ENCODE measurements at regions not wholly inside any gene's neighbourhood (a gene's known extent, or its start where the extent isn't known, plus 50 kb on each side); places are given as distances from the start of the nearest gene placed in this dataset.
"Not testable (repeated sequence)": the region's sequence is repeated elsewhere in the genome, so short reads cannot be mapped to it uniquely, and the experiment has no call there.

DNA sequence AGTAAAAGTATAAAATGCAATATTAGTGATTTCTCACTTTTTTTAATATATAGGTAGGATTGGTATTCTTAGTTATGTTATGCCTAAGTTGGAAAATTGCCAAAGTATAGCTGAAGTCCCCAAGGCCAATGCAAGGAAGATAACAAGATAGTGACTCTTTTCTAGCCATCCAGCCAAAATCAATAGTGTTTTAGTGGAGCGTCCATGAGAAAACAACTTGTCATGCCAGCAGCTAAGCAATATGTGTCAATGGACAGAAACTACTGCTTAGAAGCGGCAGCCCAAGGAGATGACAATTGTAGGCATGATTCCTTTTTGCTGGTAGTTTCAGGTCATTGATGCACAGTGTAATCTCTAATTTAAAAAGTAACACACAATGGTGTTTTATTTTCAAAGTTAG, 1444.6 kb downstream of the SUCLG1 start:
- no peak for DNase-seq

- DNase-seq: no peak
Observed at GRCh38 chr2:83006961-83007360, 1452.1 kb downstream of the SUCLG1 start.

DNA sequence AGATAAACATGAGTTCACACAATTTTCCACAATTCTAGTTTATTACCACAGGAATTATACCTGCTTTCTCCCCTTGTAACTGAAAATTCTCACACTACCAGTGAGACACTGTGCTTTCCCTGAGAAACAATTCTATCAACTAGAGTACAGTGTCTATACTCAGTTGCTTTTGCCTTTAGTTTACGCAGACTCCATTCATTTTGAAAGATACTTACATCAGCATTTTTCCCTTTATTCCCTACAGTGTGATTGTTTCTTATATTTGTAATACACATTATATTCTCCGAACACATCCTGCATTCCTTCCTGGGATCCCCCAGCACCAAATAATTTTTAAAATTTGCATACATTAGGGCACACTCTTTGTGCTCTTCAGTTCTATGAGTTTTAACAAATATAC, 1455.5 kb downstream of the SUCLG1 start:
- no peak for DNase-seq

GRCh38 chr2:83002706-83003105, 1456.4 kb downstream of the SUCLG1 start:
- DNase-seq: no peak

DNA sequence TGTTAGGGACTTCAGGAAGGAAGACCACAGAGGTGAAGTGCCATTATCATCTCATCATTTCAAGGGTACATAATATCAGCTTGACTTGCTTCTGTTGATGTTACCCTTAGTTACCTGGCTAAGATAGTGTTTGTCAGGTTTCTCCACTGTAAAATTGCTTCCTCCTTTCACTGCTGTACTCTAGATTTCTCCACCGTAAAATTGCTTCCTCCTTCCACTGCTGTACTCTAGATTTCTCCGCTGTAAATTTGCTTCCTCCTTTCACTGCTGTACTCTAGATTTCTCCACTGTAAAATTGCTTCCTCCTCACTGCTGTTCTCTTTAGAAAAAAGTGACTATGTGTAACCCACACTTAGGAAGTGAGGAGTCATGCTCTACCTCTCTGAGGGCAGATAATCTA, 1460.3 kb downstream of the SUCLG1 start:
- no peak for DNase-seq

DNA sequence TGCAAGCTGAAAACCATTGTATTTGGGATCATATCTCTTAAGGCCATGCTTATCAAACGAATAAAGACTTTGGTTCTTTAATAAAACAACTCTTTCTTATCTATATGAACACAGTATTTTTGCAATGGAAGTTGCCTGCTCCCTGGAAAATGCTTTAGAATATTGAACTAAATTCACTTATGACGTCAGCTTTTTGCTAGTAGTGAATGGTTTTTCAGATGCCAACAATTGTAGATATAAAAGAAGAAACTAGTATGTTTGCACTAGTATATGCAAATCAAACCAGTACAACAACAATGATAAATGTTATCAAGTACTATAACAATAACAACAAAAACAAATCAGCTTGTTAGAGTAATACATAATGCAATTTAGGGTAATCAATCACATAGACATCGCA, 1462.9 kb downstream of the SUCLG1 start:
- DNase-seq: no peak

DNA sequence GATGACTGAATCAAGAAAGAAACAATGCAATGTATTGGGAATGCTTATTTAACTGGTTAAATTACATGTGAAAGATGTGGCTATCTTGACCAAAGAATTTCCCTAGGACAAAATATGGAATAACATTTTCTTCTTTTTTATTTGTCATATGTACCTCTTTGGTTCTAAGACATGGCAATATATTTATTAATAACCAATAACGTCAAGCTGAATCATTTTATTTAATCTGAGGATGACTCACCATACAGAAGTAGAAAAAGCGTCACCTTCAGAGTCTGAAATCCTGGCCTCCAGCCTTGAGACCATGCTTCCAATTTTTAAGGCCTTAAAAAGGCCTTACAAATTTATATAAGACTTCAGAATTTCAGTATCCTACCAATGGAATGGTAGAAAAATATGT, 1464.9 kb downstream of the SUCLG1 start:
- DNase-seq: no peak

DNA sequence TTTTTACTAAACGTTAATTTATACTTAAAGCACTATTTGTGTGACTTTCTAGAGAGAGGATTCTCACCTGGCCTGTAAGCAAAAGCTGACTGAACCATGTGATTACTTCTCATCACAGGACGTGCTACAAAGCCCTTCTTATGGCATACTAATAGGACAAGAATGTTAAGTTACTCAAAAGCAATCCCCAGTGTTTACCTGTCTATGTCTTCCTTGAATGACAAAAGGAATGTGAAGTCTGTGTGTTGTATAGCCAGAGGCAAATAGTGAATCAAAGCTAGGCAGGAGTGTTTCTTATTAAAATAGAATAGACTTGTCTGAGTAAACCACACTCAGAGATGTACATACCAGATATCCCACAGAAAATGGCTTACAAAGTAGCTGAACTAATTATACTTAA, 1465.5 kb downstream of the SUCLG1 start:
- no peak for DNase-seq

DNA sequence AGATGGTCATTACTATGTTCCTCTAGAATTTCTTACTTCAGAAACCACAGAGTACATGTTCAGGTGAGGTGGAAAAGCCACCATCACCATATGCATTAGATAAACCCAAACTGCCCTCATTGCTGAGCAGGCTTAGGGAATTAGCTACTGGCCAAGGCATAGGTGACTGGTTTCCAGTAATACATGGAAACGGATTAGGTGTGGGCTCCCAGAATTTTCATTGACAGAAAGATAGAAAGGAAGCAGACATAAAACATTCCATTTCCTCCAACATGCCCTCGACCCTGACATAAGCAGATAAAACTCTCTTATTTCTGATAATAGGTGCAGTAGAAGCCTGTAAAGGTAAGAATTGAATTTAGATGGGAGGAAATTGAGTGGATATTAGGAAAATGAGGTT, 1466.1 kb downstream of the SUCLG1 start:
- no peak for DNase-seq

DNA sequence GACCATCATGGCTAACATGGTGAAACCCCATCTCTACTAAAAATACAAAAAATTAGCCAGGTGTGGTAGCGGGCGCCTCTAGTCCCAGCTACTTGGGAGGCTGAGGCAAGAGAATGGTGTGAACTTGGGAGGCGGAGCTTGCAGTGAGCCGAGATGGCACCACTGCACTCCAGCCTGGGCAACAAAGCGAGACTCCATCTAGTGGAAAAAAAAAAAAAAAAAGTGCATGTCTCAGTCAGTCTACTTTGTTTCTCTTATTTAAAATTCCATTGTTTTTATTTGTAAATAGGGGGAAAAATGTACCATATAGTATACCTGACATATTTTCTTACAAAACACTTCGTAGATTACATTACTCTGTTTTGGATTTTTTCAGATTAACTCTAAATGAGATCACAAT, 1471.4 kb downstream of the SUCLG1 start:
- not testable (repeated sequence) for DNase-seq

DNA sequence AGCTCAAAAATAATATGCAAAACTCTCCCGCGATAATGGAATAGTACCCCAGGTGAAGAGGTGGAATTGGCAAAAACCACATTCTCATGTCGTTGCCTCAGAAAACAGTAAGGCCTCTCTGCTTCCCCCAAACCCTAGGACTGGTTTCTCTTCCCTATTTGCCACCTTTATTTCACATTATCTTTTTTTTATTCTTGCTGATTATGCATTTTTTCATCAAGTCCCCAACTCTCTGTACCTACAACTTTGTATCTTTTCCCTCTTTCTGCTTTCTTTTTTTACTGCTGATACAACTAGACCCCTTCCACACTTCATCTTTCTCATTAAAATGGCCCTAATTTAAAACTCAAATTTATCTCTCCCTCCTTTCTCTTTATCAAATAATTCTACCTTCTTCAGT, 1472.2 kb downstream of the SUCLG1 start:
- DNase-seq: no peak

DNA sequence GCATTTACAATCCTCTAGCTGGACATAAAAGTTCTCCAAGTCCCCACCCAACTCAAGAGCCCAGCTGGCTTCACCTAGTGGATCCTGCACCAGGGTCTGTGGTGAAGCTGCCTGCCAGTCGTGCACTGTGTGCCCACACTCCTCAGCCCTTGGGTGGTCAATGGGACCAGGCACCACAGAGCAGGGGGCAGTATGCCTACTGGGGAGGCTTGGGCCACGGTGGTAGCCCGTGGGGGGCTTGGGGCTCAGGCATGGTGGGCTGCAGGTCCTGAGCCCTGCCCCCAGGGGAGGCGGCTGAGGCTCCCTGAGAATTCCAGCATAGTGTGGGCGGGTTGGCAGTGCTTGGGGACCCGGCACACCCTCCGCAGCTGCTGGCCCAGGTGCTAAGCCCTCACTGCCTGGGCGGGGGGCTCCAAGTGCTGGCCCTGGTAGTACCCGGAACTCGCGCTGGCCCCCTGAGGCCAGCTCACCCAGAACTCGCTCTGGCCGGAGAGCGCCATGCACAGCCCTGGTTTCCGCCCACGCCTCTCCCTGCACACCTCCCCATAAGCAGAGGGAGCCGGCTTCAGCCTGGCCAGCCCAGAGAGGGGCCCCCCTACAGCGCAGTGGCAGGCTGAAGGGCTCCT, 1473.4 kb downstream of the SUCLG1 start:
- no peak for DNase-seq

DNA sequence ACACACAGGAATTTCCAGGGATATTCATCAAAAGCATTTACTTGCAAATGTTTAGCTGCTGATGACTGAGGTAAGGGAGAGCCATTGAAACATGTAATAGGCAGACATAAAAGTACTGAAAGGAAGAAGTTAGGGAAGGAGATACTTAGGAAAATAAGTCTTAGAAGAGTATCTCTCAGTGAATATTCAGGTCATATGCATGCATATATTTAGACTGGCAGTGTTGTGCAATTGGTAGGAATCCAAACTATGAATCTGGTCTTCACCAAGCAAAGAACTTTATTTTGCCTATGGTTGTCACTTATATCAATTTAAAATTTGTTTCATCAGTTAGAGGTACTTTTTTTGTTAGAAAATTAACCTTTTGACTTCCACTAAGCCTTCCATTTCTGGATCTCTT, 1490.7 kb downstream of the SUCLG1 start:
- no peak for DNase-seq

GRCh38 chr2:82964341-82964740, 1494.7 kb downstream of the SUCLG1 start:
- DNase-seq: no peak

DNA sequence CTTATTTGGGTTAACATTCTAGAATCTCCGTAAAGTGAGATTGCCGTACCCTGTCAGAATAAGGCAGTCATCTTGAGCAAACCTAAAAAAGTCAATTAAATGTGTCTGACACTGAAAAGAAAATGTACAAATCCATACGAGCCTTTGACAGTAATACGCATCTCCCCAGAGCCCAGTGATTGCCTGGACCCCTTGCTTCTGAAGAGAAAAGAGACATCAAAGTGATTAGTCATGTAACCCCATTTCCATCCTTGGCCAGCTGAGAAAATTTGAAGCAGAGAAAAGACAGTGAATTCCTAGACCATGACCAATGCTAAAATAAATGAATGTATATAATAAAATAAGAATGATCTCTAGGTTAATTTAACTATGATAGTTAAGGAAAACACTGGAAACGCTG, 1499.4 kb downstream of the SUCLG1 start:
- DNase-seq: no peak

- DNase-seq: no peak
Observed at GRCh38 chr2:82954868-82955267, 1504.2 kb downstream of the SUCLG1 start.

DNA sequence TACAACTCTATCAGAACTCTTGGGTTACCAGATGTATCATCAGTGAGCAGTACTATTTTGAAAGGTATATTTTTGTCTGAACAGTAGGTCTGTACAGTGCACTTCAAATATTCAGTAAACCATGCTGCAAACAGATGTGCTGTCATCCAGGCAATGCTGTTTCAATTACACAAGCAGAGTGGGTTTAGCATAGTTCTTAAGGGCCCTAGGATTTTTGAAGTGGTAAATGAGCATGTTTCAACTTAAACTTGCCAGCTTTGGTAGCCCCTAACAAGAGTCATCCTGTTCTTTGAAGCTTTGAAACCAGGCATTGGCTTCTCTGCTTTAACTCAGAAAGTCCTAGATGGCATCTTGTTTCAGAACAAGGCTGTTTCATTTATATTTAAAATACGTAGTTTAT, 1519.9 kb downstream of the SUCLG1 start:
- no peak for DNase-seq

DNA sequence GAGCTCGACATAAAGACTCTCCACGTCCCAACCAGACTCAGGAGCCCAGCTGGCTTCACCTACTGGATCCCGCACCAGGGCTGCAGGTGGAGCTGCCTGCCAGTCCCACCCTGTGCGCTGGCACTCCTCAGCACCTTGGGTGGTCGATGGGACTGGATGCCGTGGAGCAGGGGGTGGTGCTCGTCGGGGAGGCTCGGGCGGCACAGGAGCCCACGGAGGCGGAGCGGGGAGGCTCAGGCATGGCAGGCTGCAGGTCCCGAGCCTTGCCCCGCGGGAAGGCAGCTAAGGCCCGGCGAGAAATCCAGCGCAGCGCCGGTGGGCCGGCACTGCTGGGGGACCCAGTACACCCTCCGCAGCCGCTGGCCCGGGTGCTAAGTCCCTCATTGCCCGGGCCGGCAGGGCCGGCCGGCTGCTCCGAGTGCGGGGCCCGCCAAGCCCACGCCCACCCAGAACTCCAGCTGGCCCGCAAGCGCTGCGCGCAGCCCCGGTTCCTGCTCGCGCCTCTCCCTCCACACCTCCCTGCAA, 1520.7 kb downstream of the SUCLG1 start:
- not testable (repeated sequence) for DNase-seq

DNA sequence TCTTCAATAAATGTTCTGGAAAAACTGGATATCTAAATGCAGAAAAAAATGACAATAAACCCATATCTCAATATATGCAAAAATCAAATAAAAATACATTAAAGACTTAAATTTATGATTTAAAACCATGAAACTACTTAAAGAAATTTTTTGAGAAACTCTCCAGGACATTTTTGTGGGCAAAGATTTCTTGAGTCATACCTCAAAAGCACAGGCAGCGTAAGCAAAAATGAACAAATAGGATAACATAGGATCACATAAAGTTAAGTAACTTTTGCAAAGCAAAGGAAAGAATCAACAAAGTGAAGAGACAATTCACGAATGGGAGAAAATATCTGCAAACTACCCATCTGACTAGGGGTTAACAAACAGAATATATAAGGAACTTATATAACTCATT, 1545.5 kb downstream of the SUCLG1 start:
- no peak for DNase-seq

GRCh38 chr2:82896117-82896516, 1563.0 kb downstream of the SUCLG1 start:
- DNase-seq: no peak

DNA sequence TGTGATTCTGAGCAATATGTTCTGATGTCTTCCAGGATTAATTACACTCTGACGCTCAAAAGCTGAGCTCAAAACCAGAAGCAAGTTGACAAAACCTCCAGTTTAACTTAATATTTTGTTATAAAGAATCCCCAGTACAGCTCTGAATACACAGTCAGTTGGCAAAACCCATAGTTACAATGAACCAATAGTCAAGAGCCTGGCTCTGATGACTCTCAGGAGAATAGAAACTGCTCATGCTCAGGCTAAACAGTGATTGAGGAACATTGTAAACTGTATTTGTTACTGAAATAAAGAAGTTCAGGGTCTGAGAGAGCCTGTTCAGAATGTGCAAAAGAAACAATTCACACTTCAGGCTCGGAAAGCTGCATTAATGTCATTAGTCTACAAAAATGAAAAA, 1565.9 kb downstream of the SUCLG1 start:
- DNase-seq: no peak

GRCh38 chr2:82879803-82880202, 1579.3 kb downstream of the SUCLG1 start:
- no peak for DNase-seq

DNA sequence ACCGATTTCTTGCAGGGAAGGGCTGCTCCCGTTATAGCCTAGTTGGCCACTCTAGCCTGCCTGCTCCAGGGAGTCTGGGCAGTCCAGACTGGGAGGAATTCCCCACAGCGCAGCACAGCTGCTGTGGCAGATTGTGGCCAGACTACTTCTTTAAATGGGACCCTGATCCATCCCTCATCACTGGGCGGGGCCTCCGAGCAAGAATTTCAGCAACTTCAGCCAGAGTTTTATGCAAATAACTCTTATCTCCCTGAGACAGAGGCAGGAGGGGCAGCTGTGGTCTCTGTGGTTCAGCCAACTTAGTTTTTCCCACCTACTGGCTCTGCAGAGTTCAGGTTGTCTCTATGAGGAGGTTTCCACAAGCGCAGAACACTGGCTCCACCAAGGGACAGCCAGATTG, 1583.2 kb downstream of the SUCLG1 start:
- DNase-seq: no peak

- no peak for DNase-seq
Observed at GRCh38 chr2:82857967-82858366, 1601.1 kb downstream of the SUCLG1 start.

DNA sequence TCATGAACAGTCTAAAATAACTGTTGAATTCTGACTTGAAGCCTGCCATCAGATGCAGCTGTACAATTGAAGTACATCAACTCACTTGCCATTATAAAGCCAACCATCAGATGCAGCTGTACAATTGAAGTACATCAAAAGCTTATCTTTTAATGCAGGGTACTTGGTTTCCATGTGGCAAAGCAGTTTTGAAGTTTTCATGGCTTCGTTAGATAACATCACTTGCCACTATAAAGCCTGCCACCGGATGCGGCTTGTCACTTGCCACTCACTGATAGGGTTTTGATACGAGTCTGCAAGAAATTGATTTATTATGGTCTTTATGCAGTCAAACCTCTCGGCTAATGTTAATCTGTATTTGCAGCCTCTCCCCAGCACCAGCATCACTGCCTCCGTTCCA, 1605.8 kb downstream of the SUCLG1 start:
- DNase-seq: no peak

- DNase-seq: no peak
Observed at GRCh38 chr2:82852787-82853186, 1606.3 kb downstream of the SUCLG1 start.

Data from NCI-H2081 treated with DMSO at 0.1 percent for 48 hours (cell line).